Peyer's patch (tissue), 4 donors: ENCODE measurements at regions not wholly inside any gene's neighbourhood (a gene's known extent, or its start where the extent isn't known, plus 50 kb on each side); places are given as distances from the start of the nearest gene placed in this dataset.

Experiments
- CTCF ChIP-seq, 6 experiments: fragments of 450-650 bp in 4 of 6; fragments of 200-600 bp in 2 of 6; sonication (generic) in 1 of 6; IDR thresholded peaks; one replicate each; pipeline ENCODE4 v1.5.1; 2017 to 2019; ENCODE audit warnings: antibody characterized with exemption in 6 of 6, mild to moderate bottlenecking in 3 of 6, moderate library complexity in 1 of 6
- POLR2A ChIP-seq, 2 donors: fragments of 450-650 bp; IDR thresholded peaks; one replicate each; pipeline ENCODE4 v1.5.1; 2017; ENCODE audit warnings: antibody characterized with exemption in 2 of 2, mild to moderate bottlenecking in 2 of 2, moderate library complexity in 2 of 2

GRCh38 chr4:14700083-14700482, 302.2 kb upstream of the CPEB2 start:
- TF ChIP-seq CTCF (IDR thresholded peaks at IDR 0.05) = no peak
- TF ChIP-seq POLR2A (IDR thresholded peaks at IDR 0.05) = no peak
